ENCODE measurements at regions not wholly inside any gene's neighbourhood (a gene's known extent, or its start where the extent isn't known, plus 50 kb on each side); places are given as distances from the start of the nearest gene placed in this dataset.

DNA sequence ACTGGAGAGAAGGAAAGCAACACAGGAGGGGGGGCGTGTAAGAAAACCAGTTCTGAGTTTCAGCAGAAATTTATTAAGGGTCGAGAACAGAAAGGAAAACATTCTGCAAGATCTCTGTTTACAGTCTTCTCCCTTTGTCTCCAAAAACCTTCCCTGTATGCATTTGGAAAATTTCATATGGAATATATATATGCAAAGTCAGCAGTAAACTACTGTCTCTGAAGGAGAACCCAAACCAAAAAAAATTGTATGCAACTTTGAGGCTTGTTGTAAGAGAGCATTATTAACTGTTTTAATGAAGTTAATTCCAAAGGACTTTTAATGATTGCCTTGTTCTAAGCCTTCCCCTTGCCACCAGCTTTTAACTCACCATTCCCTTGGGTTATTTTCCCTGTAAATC is 238.2 kb upstream of the GPR149 start:
- Histone ChIP-seq H3K9me3 (no peaks in the 10 kb centered on the region), H3K36me3 (ENCODE audit: control insufficient read depth, insufficient read depth, low read length) (no peaks in the 10 kb centered on the region), H3K4me1 (no peaks in the 10 kb centered on the region), H3K4me3 (ENCODE audit: low read depth, low read length) (no peak overlapping the region), H3K27me3 (replicated peaks; ENCODE audit: control insufficient read depth, insufficient read depth, low read length) (no peaks in the 10 kb centered on the region)
- POLR2A ChIA-PET = no interaction called here
- Mint-ChIP-seq H3K27ac (ENCODE audit: unreplicated experiment) (no peak overlapping the region), H3K36me3 (ENCODE audit: insufficient read depth, unreplicated experiment) (no peaks in the 10 kb centered on the region), H3K4me1 (ENCODE audit: low read depth, unreplicated experiment) (peaks cover 4% of the 10 kb centered on the region), H3K27me3 (ENCODE audit: insufficient read depth, unreplicated experiment) (peaks cover 6% of the 10 kb centered on the region), H3K9me3 (ENCODE audit: unreplicated experiment) (no peaks in the 10 kb centered on the region), H3K4me3 (ENCODE audit: unreplicated experiment) (no peak overlapping the region)
- no TSS peak for BruUV-seq (replicated peaks)
- TF ChIP-seq, protein P1, sequence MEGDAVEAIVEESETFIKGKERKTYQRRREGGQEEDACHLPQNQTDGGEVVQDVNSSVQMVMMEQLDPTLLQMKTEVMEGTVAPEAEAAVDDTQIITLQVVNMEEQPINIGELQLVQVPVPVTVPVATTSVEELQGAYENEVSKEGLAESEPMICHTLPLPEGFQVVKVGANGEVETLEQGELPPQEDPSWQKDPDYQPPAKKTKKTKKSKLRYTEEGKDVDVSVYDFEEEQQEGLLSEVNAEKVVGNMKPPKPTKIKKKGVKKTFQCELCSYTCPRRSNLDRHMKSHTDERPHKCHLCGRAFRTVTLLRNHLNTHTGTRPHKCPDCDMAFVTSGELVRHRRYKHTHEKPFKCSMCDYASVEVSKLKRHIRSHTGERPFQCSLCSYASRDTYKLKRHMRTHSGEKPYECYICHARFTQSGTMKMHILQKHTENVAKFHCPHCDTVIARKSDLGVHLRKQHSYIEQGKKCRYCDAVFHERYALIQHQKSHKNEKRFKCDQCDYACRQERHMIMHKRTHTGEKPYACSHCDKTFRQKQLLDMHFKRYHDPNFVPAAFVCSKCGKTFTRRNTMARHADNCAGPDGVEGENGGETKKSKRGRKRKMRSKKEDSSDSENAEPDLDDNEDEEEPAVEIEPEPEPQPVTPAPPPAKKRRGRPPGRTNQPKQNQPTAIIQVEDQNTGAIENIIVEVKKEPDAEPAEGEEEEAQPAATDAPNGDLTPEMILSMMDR (IDR thresholded peaks at IDR 0.05; ENCODE audit: insufficient read depth in 1 of 2, low read depth in 1 of 2, low read length in 1 of 2, severe bottlenecking in 1 of 2, unreplicated experiment in 1 of 2) = no peak
- CTCF ChIA-PET = no interaction called here
- intact Hi-C loops (cut with micrococcal nuclease; ENCODE audit: unreplicated experiment) = no loop called here
- DNase-seq = no peak

DNA sequence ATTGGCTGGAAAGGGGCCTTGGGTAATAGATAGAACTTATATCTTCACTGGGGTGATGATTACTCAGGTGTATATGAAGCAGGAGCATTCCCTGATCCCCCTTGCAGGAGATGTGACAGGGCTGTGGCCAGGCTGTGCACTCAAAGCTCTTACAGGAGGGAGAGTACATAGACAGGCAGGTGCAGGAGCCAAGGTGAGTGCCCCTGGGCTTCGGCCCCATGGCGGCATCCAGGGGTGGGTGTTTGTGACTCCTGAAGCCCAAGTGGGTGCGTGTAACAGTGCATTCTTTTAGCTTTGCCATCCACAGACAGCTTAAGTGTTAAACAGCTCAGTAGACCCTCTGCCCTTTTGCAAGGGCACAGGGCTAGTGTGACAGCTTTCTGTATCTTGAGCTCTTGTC is 236.6 kb upstream of the GPR149 start:
- CTCF ChIA-PET = no interaction called here
- Mint-ChIP-seq H3K36me3 (ENCODE audit: insufficient read depth, unreplicated experiment) (no peaks in the 10 kb centered on the region), H3K27me3 (ENCODE audit: insufficient read depth, unreplicated experiment) (peaks cover 6% of the 10 kb centered on the region), H3K4me1 (ENCODE audit: low read depth, unreplicated experiment) (peaks cover 11% of the 10 kb centered on the region), H3K27ac (ENCODE audit: unreplicated experiment) (no peak overlapping the region), H3K4me3 (ENCODE audit: unreplicated experiment) (no peak overlapping the region), H3K9me3 (ENCODE audit: unreplicated experiment) (no peaks in the 10 kb centered on the region)
- POLR2A ChIA-PET = no interaction called here
- Histone ChIP-seq H3K36me3 (ENCODE audit: control insufficient read depth, insufficient read depth, low read length) (no peaks in the 10 kb centered on the region), H3K4me3 (ENCODE audit: low read depth, low read length) (no peak overlapping the region), H3K4me1 (no peaks in the 10 kb centered on the region), H3K27me3 (replicated peaks; ENCODE audit: control insufficient read depth, insufficient read depth, low read length) (no peaks in the 10 kb centered on the region), H3K9me3 (no peaks in the 10 kb centered on the region)
- no peak for DNase-seq
- TF ChIP-seq, protein P1 (IDR thresholded peaks at IDR 0.05; ENCODE audit: insufficient read depth in 1 of 2, low read depth in 1 of 2, low read length in 1 of 2, severe bottlenecking in 1 of 2, unreplicated experiment in 1 of 2) = no peak
- no TSS peak for BruUV-seq (replicated peaks)
- intact Hi-C loops (cut with micrococcal nuclease; ENCODE audit: unreplicated experiment) = no loop called here

DNA sequence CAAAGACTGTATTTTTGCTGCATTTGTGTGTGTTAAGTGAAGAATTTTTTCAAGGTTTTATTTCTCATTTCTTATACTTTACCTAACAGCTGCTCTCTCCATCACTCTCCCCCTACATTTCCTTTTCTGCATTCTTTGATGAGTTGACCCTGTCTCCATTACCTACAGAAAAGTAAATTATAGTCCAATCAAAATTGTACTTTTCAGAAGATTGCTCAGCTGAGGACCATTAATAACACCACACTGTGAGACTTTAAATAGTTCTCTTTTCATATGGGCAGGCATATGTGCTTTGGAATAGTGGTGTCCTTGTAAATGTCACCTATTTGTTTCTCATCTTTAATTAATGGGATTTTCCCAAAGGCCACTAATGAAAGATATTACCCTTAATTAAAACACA is 234.7 kb upstream of the GPR149 start:
- no TSS peak for BruUV-seq (replicated peaks)
- Mint-ChIP-seq H3K9me3 (ENCODE audit: unreplicated experiment) (no peaks in the 10 kb centered on the region), H3K27ac (ENCODE audit: unreplicated experiment) (no peak overlapping the region), H3K4me1 (ENCODE audit: low read depth, unreplicated experiment) (peaks cover 11% of the 10 kb centered on the region), H3K4me3 (ENCODE audit: unreplicated experiment) (no peak overlapping the region), H3K36me3 (ENCODE audit: insufficient read depth, unreplicated experiment) (no peaks in the 10 kb centered on the region), H3K27me3 (ENCODE audit: insufficient read depth, unreplicated experiment) (peaks cover 7% of the 10 kb centered on the region)
- no peaks in the 10 kb centered on the region for H3K27me3 ChIP-seq (replicated peaks; ENCODE audit: control insufficient read depth, insufficient read depth, low read length)
- H3K4me1 ChIP-seq = no peaks in the 10 kb centered on the region
- no peaks in the 10 kb centered on the region for H3K9me3 ChIP-seq
- no peak for DNase-seq
- intact Hi-C loops (cut with micrococcal nuclease; ENCODE audit: unreplicated experiment) = no loop called here
- no peaks in the 10 kb centered on the region for H3K36me3 ChIP-seq (ENCODE audit: control insufficient read depth, insufficient read depth, low read length)
- ChIA-PET CTCF (interaction anchor here (0.6 kb wide), 1 partner anchor 111 kb away, joined by 3 read pairs; no protein-coding TSS in a partner anchor), POLR2A (no interaction called here)
- H3K4me3 ChIP-seq (ENCODE audit: low read depth, low read length) = no peak overlapping the region
- TF ChIP-seq, protein P1 (IDR thresholded peaks at IDR 0.05; ENCODE audit: insufficient read depth in 1 of 2, low read depth in 1 of 2, low read length in 1 of 2, severe bottlenecking in 1 of 2, unreplicated experiment in 1 of 2) = no peak
